CD1c-positive myeloid dendritic cell (primary cell): ENCODE measurements at regions not wholly inside any gene's neighbourhood (a gene's known extent, or its start where the extent isn't known, plus 50 kb on each side); places are given as distances from the start of the nearest gene placed in this dataset.

Experiments
- DNase-seq: peaks from one replicate; pipeline ENCODE4 v3.0.0-alpha.2; 2016; ENCODE audit errors: extremely low spot score

- DNase-seq, result no peak
These were observed 232.1 kb downstream of the LMO4 start for GRCh38 chr1:87560601-87561360.

- no peak for DNase-seq
These were observed 234.5 kb downstream of the LMO4 start for GRCh38 chr1:87563211-87563610.

- no peak for DNase-seq
These were observed 237.2 kb downstream of the LMO4 start for GRCh38 chr1:87565861-87566260.

- no peak for DNase-seq
These were observed 239.3 kb downstream of the LMO4 start for GRCh38 chr1:87568005-87568404.

GRCh38 chr1:87568911-87569310, 240.2 kb downstream of the LMO4 start:
- no peak for DNase-seq

GRCh38 chr1:87572008-87572407, 243.3 kb downstream of the LMO4 start:
- DNase-seq, result no peak

GRCh38 chr1:87572891-87573290, 244.2 kb downstream of the LMO4 start:
- no peak for DNase-seq

GRCh38 chr1:87575528-87575927, 246.8 kb downstream of the LMO4 start:
- no peak for DNase-seq

GRCh38 chr1:87578464-87578863, 249.8 kb downstream of the LMO4 start:
- DNase-seq, result no peak

- DNase-seq, result no peak
These were observed 254.8 kb downstream of the LMO4 start for GRCh38 chr1:87583459-87583858.

- DNase-seq, result no peak
These were observed 255.9 kb downstream of the LMO4 start for GRCh38 chr1:87584586-87584985.

- no peak for DNase-seq
These were observed 257.8 kb downstream of the LMO4 start for GRCh38 chr1:87586501-87586900.

GRCh38 chr1:87588495-87588894, 259.8 kb downstream of the LMO4 start:
- DNase-seq, result peak; percentile 23

GRCh38 chr1:87591492-87591891, 262.8 kb downstream of the LMO4 start:
- DNase-seq, result no peak

- DNase-seq, result no peak
These were observed 263.5 kb downstream of the LMO4 start for GRCh38 chr1:87592156-87592555.

GRCh38 chr1:87594736-87595383, 266.2 kb downstream of the LMO4 start:
- DNase-seq, result no peak

GRCh38 chr1:87595384-87595781, 266.7 kb downstream of the LMO4 start:
- no peak for DNase-seq

- DNase-seq, result no peak
These were observed 269.7 kb downstream of the LMO4 start for GRCh38 chr1:87598429-87598828.

- no peak for DNase-seq
These were observed 270.9 kb downstream of the LMO4 start for GRCh38 chr1:87599569-87599968.

GRCh38 chr1:87600055-87600850, 271.6 kb downstream of the LMO4 start:
- no peak for DNase-seq

- no peak for DNase-seq
These were observed 272.2 kb downstream of the LMO4 start for GRCh38 chr1:87600854-87601253.

GRCh38 chr1:87603626-87604025, 274.9 kb downstream of the LMO4 start:
- DNase-seq, result no peak

- DNase-seq, result no peak
These were observed 284.3 kb downstream of the LMO4 start for GRCh38 chr1:87612956-87613355.
